HG03432 (cell line): ENCODE measurements at regions not wholly inside any gene's neighbourhood (a gene's known extent, or its start where the extent isn't known, plus 50 kb on each side); places are given as distances from the start of the nearest gene placed in this dataset.

Experiments used
- ATAC-seq: cut with Tn5 transposase; IDR thresholded peaks from one replicate; pipeline ENCODE4 v1.9.1; 2021; ENCODE audit warnings: mild to moderate bottlenecking, moderate library complexity; ENCODE audit not compliant: unreplicated experiment

- no peak for ATAC-seq
Observed at GRCh38 chr16:72240466-72240865, 68.5 kb upstream of the PMFBP1 start.

- no peak for ATAC-seq
Observed at GRCh38 chr16:72236866-72237265, 64.9 kb upstream of the PMFBP1 start.

- no peak for ATAC-seq
Observed at GRCh38 chr16:72234387-72234786, 62.4 kb upstream of the PMFBP1 start.

- no peak for ATAC-seq
Observed at GRCh38 chr16:72228014-72228413, 56.1 kb upstream of the PMFBP1 start.

- ATAC-seq, result no peak
Observed at GRCh38 chr16:72226136-72226535, 54.2 kb upstream of the PMFBP1 start.

- ATAC-seq, result no peak
Observed at GRCh38 chr16:72224260-72224768, 52.4 kb upstream of the PMFBP1 start.

GRCh38 chr16:72222503-72222902 is 50.5 kb upstream of the PMFBP1 start:
- no peak for ATAC-seq
